Lung (tissue), 11 donors: ENCODE measurements at regions not wholly inside any gene's neighbourhood (a gene's known extent, or its start where the extent isn't known, plus 50 kb on each side); places are given as distances from the start of the nearest gene placed in this dataset.

Experiments
- ATAC-seq: fragments of 200-7000 bp; cut with Tn5 transposase; one replicate; pipeline ENCODE4 v1.9.1; 2020; ENCODE audit warnings: moderate number of reproducible peaks; ENCODE audit not compliant: insufficient read depth, low FRiP score
- DNase-seq, 3 donors: peaks; one replicate each; pipeline ENCODE4 v3.0.0-alpha.2; 2013 to 2017
- H3K27ac ChIP-seq, 2 donors: one replicate each; pipeline ENCODE4 v1.5.1; 2013; ENCODE audit warnings: mild to moderate bottlenecking in 2 of 2, moderate library complexity in 2 of 2, control low read depth in 1 of 2, inconsistent platforms in 1 of 2, low read depth in 1 of 2, low read length in 1 of 2
- H3K27me3 ChIP-seq, 3 donors: one replicate each; pipeline ENCODE4 v1.5.1; 2013; ENCODE audit warnings: low read length in 2 of 3; ENCODE audit not compliant: control insufficient read depth in 3 of 3, insufficient read depth in 3 of 3
- H3K36me3 ChIP-seq, 4 donors: one replicate each; pipeline ENCODE4 v1.5.1; 2013; ENCODE audit warnings: low read length in 4 of 4, mild to moderate bottlenecking in 1 of 4, moderate library complexity in 1 of 4; ENCODE audit not compliant: control insufficient read depth in 4 of 4, insufficient read depth in 4 of 4
- H3K4me1 ChIP-seq, 5 donors: one replicate each; pipeline ENCODE4 v1.5.1; 2013; ENCODE audit warnings: low read length in 5 of 5, mild to moderate bottlenecking in 2 of 5, moderate library complexity in 1 of 5; ENCODE audit not compliant: control insufficient read depth in 5 of 5, insufficient read depth in 5 of 5
- H3K4me3 ChIP-seq: one replicate; pipeline ENCODE4 v1.5.1; 2013; ENCODE audit warnings: mild to moderate bottlenecking, control low read depth, moderate library complexity
- H3K9ac ChIP-seq, 2 donors: one replicate each; pipeline ENCODE4 v1.5.1; 2013; ENCODE audit warnings: low read length in 2 of 2, control low read depth in 1 of 2; ENCODE audit not compliant: insufficient read depth in 1 of 2
- H3K9me3 ChIP-seq, 4 donors: one replicate each; pipeline ENCODE4 v1.5.1; 2013; ENCODE audit warnings: low read length in 3 of 4, mild to moderate bottlenecking in 1 of 4, moderate library complexity in 1 of 4; ENCODE audit not compliant: control insufficient read depth in 4 of 4, insufficient read depth in 3 of 4
- WGBS, 2 donors: extraction: QIAGEN DNeasy Blood & Tissue Kit; methylation state at CpG; one replicate each; pipeline ENCODE4 v1.1.7; 2013; 5-methylcytosine and 5-hydroxymethylcytosine counted together
- TF ChIP-seq, protein P1 (sequence below): IDR thresholded peaks from 2 replicates; pipeline ENCODE4 v1.5.1; 2012; ENCODE audit warnings: mild to moderate bottlenecking; ENCODE audit errors: control extremely low read depth, extremely low read depth
- donor health status: control.
- donor health status: control.
- donor health status: Bipolar disorder and iron deficiency.
- donor health status: healthy.
- donor health status: DM: yes; HTN: yes; CAD: no.

- no peaks in the 10 kb centered on the region for H3K9me3 ChIP-seq
- no peak overlapping the region for H3K4me3 ChIP-seq
- H3K36me3 ChIP-seq = no peaks in the 10 kb centered on the region
- WGBS, 2 donors = 71 to 85% methylated on average over 2 of the region's 2 CpGs
- no peaks in the 10 kb centered on the region for H3K27me3 ChIP-seq
- ATAC-seq (no peak), DNase-seq (no peak)
- H3K9ac ChIP-seq = no peak overlapping the region
- TF ChIP-seq, protein P1, sequence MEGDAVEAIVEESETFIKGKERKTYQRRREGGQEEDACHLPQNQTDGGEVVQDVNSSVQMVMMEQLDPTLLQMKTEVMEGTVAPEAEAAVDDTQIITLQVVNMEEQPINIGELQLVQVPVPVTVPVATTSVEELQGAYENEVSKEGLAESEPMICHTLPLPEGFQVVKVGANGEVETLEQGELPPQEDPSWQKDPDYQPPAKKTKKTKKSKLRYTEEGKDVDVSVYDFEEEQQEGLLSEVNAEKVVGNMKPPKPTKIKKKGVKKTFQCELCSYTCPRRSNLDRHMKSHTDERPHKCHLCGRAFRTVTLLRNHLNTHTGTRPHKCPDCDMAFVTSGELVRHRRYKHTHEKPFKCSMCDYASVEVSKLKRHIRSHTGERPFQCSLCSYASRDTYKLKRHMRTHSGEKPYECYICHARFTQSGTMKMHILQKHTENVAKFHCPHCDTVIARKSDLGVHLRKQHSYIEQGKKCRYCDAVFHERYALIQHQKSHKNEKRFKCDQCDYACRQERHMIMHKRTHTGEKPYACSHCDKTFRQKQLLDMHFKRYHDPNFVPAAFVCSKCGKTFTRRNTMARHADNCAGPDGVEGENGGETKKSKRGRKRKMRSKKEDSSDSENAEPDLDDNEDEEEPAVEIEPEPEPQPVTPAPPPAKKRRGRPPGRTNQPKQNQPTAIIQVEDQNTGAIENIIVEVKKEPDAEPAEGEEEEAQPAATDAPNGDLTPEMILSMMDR = no peak
- no peaks in the 10 kb centered on the region for H3K4me1 ChIP-seq
- H3K27ac ChIP-seq = no peak overlapping the region
Measured at GRCh38 chr9:74066128-74066527, 431.0 kb upstream of the RORB start.

DNA sequence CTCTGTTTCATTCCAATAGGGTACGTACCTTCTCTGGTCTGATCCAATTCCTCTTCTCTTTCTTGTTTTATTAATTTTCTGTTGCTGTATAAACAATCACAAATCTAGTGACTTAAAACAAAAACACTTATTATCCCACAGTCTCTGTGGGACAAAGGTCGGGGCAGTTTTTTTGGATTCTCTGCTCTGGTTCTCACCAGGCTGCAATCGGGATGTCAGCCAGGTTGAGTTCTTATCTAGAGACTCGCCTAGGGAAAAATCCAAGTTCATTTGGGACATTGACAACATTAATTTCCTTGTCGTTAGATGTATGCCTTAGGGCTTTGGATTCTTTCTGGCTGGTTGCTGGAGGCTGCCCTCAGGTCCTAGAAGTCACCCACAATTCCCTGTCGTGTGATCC, 430.5 kb upstream of the RORB start:
- Histone ChIP-seq H3K9ac (no peak overlapping the region), H3K36me3 (no peaks in the 10 kb centered on the region), H3K27ac (no peak overlapping the region), H3K4me1 (no peaks in the 10 kb centered on the region), H3K4me3 (no peak overlapping the region), H3K27me3 (no peaks in the 10 kb centered on the region), H3K9me3 (no peaks in the 10 kb centered on the region)
- no peak for DNase-seq
- TF ChIP-seq, protein P1 = no peak
- WGBS, 2 donors = 65 to 75% methylated on average over 6 of the region's 6 CpGs
- no peak for ATAC-seq

DNA sequence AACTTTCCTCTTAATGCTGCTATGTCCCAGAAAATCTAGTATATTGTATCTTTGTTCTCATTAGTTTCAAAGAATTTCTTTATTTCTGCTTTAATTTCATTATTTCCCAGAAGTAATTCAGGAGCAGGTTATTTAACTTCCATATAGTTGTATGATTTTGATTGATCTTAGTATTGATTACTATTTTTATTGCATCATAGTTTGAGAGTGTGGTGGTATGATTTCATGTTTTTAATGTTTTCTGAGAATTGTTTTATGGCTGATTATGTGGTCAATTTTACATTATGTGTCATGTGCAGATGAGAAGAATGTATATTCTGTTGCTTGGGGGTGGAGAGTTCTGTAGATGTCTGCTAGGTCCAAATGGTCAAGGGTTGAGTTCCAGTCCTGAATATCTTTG, 425.6 kb upstream of the RORB start:
- ATAC-seq = no peak
- no peaks in the 10 kb centered on the region for H3K4me1 ChIP-seq
- DNase-seq = no peak
- no peaks in the 10 kb centered on the region for H3K27me3 ChIP-seq
- peaks cover 0 to 3% (median 0%) of the 10 kb centered on the region in 4 donors for H3K9me3 ChIP-seq
- H3K4me3 ChIP-seq = no peak overlapping the region
- H3K36me3 ChIP-seq = no peaks in the 10 kb centered on the region
- no peak overlapping the region for H3K27ac ChIP-seq
- no peak overlapping the region for H3K9ac ChIP-seq
- TF ChIP-seq, protein P1 = no peak

GRCh38 chr9:74073897-74074296, 423.2 kb upstream of the RORB start:
- Histone ChIP-seq H3K27me3 (no peaks in the 10 kb centered on the region), H3K4me3 (no peak overlapping the region), H3K4me1 (no peaks in the 10 kb centered on the region), H3K9me3 (peaks cover 0 to 9% (median under 1%) of the 10 kb centered on the region in 4 donors), H3K36me3 (no peaks in the 10 kb centered on the region), H3K27ac (no peak overlapping the region), H3K9ac (no peak overlapping the region)
- TF ChIP-seq, protein P1 = no peak
- WGBS, 2 donors = 88 to 89% methylated on average over 7 of the region's 7 CpGs
- DNase-seq (no peak), ATAC-seq (no peak)
